Bronchial epithelial cell (primary cell): ENCODE measurements at regions not wholly inside any gene's neighbourhood (a gene's known extent, or its start where the extent isn't known, plus 50 kb on each side); places are given as distances from the start of the nearest gene placed in this dataset.

Source experiments
- DNase-seq: peaks from one replicate; pipeline ENCODE4 v3.0.0-alpha.2; 2010; ENCODE audit warnings: low read depth
- FAIRE-seq: peaks from 2 replicates; lab custom pipeline; 2011; peaks lifted over from hg19 to GRCh38; lab: Jason Lieb, UNC
- H3K27me3 ChIP-seq: 2 replicates; pipeline ENCODE4 v1.5.1; 2011; ENCODE audit warnings: low read length; ENCODE audit not compliant: control insufficient read depth, insufficient read depth
- H3K36me3 ChIP-seq: 2 replicates; pipeline ENCODE4 v1.5.1; 2011; ENCODE audit warnings: low read length; ENCODE audit not compliant: control insufficient read depth, insufficient read depth
- H3K4me3 ChIP-seq: 2 replicates; pipeline ENCODE4 v1.5.1; 2011; ENCODE audit warnings: mild to moderate bottlenecking, low read depth, low read length, control low read depth
- TF ChIP-seq, protein P1 (sequence below): IDR thresholded peaks from 2 replicates; pipeline ENCODE4 v1.5.1; 2011; ENCODE audit warnings: mild to moderate bottlenecking, moderate library complexity, low read length, control low read depth, inconsistent platforms; ENCODE audit not compliant: insufficient read depth, severe bottlenecking

DNA sequence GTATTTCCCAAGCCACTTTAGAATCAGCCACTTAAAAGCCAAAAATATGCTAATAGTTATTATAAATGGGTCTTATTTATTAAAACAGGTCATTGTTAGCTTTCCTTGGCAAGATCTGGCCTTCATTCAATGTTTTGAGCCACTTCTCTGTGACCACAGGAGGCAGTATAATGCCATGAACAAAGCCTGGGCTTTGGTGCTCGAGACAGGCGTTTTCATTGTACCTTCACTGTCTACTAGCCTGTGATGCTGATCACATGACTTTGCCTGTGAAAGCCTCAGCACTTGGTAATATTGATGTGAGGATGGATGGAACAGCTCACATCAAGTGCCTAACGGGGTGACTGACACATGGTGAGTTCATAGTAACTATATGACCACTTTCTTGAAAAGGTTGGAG is 217.0 kb downstream of the RWDD3 start:
- H3K27me3 ChIP-seq = no peaks in the 10 kb centered on the region
- no peaks in the 10 kb centered on the region for H3K36me3 ChIP-seq
- H3K4me3 ChIP-seq = no peak overlapping the region
- TF ChIP-seq, protein P1, sequence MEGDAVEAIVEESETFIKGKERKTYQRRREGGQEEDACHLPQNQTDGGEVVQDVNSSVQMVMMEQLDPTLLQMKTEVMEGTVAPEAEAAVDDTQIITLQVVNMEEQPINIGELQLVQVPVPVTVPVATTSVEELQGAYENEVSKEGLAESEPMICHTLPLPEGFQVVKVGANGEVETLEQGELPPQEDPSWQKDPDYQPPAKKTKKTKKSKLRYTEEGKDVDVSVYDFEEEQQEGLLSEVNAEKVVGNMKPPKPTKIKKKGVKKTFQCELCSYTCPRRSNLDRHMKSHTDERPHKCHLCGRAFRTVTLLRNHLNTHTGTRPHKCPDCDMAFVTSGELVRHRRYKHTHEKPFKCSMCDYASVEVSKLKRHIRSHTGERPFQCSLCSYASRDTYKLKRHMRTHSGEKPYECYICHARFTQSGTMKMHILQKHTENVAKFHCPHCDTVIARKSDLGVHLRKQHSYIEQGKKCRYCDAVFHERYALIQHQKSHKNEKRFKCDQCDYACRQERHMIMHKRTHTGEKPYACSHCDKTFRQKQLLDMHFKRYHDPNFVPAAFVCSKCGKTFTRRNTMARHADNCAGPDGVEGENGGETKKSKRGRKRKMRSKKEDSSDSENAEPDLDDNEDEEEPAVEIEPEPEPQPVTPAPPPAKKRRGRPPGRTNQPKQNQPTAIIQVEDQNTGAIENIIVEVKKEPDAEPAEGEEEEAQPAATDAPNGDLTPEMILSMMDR = peak; percentile 25
- peak; percentile 16 for DNase-seq
- FAIRE-seq = no peak

DNA sequence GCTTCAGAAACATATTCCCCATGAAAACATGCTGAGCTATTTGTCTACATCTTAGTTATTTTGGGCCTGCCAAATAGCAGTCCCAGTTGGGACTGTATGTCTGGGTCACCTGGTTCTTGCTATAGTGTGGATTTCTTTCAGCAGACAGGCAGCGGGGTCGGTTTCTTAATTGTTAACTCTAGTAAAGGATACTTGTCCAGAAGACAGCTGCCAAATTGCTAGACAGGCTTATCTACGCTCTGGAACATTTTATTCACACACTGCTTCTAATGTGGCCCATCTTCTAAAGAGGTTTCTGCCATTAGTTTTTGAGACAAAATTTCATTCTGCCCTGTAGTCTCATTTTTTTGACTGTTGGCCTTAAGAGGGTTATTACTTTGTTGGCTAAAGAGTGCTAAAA is 217.9 kb downstream of the RWDD3 start:
- FAIRE-seq = no peak
- DNase-seq = no peak
- no peaks in the 10 kb centered on the region for H3K27me3 ChIP-seq
- TF ChIP-seq, protein P1 = no peak
- no peak overlapping the region for H3K4me3 ChIP-seq
- no peaks in the 10 kb centered on the region for H3K36me3 ChIP-seq

DNA sequence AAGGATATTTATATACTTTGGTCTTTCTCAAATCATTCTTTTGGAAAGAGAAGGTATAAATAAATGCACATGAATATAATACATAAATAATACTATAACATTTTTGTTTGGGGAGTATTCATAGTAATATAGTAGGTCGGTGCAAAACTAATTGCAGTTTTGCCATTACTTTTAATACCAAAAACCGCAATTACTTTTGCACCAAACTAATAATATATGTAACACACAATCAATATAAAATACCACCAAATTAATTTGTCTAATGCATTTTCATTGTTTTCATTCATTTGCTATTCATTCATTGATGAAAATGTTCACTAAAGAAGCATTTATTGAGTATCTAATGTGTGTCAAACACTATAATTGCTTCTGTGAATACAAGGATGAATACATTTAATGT is 219.0 kb downstream of the RWDD3 start:
- DNase-seq = no peak
- TF ChIP-seq, protein P1 = no peak
- FAIRE-seq = no peak
- Histone ChIP-seq H3K36me3 (no peaks in the 10 kb centered on the region), H3K27me3 (no peaks in the 10 kb centered on the region), H3K4me3 (no peak overlapping the region)

DNA sequence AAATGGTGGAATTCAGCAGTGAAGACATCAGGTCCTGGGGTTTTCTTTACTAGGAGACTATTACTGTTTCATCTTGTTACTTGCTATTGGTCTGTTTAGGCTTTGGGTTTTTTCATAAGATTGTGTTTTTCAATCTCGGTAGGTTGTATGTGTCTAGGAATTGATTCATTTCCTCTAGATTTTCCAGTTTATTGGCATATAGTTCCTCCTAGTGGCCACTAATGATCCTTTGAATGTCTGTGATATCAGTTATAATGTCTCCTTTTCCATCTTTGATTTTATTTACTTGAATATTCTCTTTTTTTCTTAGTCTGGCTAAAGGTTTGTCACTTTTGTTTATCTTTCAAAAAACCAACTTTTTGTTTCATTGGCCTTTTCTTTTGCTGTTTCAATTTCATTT is 233.0 kb downstream of the RWDD3 start:
- H3K36me3 ChIP-seq = no peaks in the 10 kb centered on the region
- FAIRE-seq (no peak), DNase-seq (peak; percentile 3)
- no peaks in the 10 kb centered on the region for H3K27me3 ChIP-seq
- TF ChIP-seq, protein P1 = no peak
- H3K4me3 ChIP-seq = no peak overlapping the region

DNA sequence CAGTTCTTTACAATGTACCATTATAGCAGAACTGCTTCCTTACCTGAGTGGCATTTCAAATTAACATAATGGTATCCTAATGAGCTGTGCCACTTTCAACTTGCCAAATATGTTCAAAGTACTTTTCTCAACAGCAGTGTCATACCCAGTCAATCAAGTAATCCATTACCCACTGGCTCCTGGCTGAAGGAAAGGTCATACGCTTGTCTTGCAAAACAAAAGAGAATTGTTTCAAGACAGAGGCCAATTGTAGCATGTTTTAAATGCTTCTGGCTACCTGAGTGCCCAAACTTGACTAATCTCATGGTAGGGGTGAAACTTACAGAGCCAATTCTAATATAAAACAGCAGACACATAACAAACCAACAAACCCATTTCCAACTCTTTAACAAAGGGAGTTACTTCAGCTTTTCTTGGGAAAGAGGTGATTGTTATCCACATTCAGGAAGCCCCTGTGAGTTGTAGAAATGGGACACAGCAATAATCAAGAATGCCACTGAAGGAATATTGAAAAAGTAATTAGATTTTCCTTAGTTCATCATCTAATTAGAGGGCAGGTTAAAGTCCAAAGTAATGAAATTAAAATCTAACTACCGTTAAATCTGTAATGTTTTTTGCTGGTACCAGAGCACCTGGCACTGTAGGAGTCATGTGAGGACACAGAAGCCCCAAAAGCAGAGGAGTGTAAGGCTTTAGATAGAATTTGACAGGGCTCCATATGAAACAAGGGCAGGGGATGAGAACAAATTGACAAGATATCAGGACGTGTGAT is 241.9 kb downstream of the RWDD3 start:
- TF ChIP-seq, protein P1 = no peak
- Histone ChIP-seq H3K36me3 (no peaks in the 10 kb centered on the region), H3K4me3 (no peak overlapping the region), H3K27me3 (no peaks in the 10 kb centered on the region)
- no peak for FAIRE-seq
- DNase-seq = no peak

DNA sequence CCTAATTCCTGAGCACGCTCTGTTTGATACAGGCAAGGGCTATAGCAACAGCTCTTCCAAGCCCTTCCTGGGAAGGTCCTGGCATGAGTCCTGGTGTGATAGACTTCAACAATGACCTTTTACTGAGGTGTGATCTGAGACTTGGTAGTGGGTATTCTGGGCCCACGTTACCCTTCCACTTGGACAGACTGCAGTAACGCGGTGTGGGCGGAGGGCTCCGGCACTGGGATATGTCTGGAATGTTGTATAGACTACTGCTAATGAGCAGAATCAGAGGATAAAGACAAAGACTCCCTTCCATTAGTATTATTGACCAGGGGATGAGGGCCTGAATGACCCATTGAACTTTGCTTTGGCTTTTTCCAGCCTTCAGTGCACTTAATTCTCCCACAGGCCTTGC is 262.3 kb downstream of the RWDD3 start:
- DNase-seq (no peak), FAIRE-seq (peak; percentile 18)
- no peaks in the 10 kb centered on the region for H3K27me3 ChIP-seq
- H3K36me3 ChIP-seq = no peaks in the 10 kb centered on the region
- no peak overlapping the region for H3K4me3 ChIP-seq
- TF ChIP-seq, protein P1 = no peak
